Natural killer cell (primary cell): ENCODE measurements at regions not wholly inside any gene's neighbourhood (a gene's known extent, or its start where the extent isn't known, plus 50 kb on each side); places are given as distances from the start of the nearest gene placed in this dataset.

Source experiments
- ATAC-seq, 3 donors: fragments of 150-1000 bp in 2 of 3; fragments of 200-7000 bp in 1 of 3; cut with Tn5 transposase; 1 replicate in 1 of 3; 2 replicates in 2 of 3; pipeline ENCODE4 v1.10.0; 2021; ENCODE audit warnings: mild to moderate bottlenecking in 2 of 3, moderate library complexity in 2 of 3
- DNase-seq, 2 donors: peaks; one replicate each; pipeline versions ENCODE4 v3.0.0 to v3.0.0-alpha.2; 2013 to 2021; ENCODE audit warnings: mixed read lengths in 1 of 2
- H3K27ac ChIP-seq: one replicate; pipeline ENCODE4 v1.5.1; 2013; ENCODE audit warnings: mild to moderate bottlenecking, low read length
- H3K27me3 ChIP-seq: one replicate; pipeline ENCODE4 v1.6.1; 2013; ENCODE audit warnings: low read length; ENCODE audit not compliant: control insufficient read depth, insufficient read depth
- H3K36me3 ChIP-seq: one replicate; pipeline ENCODE4 v1.6.1; 2013; ENCODE audit warnings: low read length; ENCODE audit not compliant: control insufficient read depth, insufficient read depth
- H3K4me1 ChIP-seq: one replicate; pipeline ENCODE4 v1.6.1; 2013; ENCODE audit warnings: low read length; ENCODE audit not compliant: control insufficient read depth, insufficient read depth
- H3K4me3 ChIP-seq: one replicate; pipeline ENCODE4 v1.5.1; 2013; ENCODE audit warnings: low read length
- H3K9me3 ChIP-seq: one replicate; pipeline ENCODE4 v1.6.1; 2013; ENCODE audit warnings: low read length; ENCODE audit not compliant: control insufficient read depth, insufficient read depth
- H3K27ac Mint-ChIP-seq, 2 donors: one replicate each; pipeline ENCODE4 v1.8.0; 2022; ENCODE audit warnings: mild to moderate bottlenecking in 2 of 2, mixed read lengths in 2 of 2, moderate library complexity in 1 of 2
- H3K27me3 Mint-ChIP-seq, 2 donors: one replicate each; pipeline ENCODE4 v1.8.0; 2022; ENCODE audit warnings: low read depth in 2 of 2, mixed read lengths in 2 of 2
- H3K36me3 Mint-ChIP-seq: one replicate; pipeline ENCODE4 v1.8.0; 2022; ENCODE audit warnings: mixed read lengths
- H3K4me1 Mint-ChIP-seq, 2 donors: one replicate each; pipeline ENCODE4 v1.8.0; 2022; ENCODE audit warnings: mixed read lengths in 2 of 2
- H3K4me3 Mint-ChIP-seq: one replicate; pipeline ENCODE4 v1.8.0; 2022; ENCODE audit warnings: mild to moderate bottlenecking, moderate library complexity, mixed read lengths
- H3K9me3 Mint-ChIP-seq, 2 donors: one replicate each; pipeline ENCODE4 v1.8.0; 2022; ENCODE audit warnings: mixed read lengths in 2 of 2
- CTCF ChIP-seq: fragments of 200-600 bp; IDR thresholded peaks from one replicate; pipeline ENCODE4 v1.8.0; 2022; ENCODE audit warnings: antibody characterized with exemption
- WGBS: methylation state at CpG from one replicate; pipeline ENCODE4 v1.1.7; 2013; ENCODE audit warnings: missing lambda C conversion rate; ENCODE audit not compliant: insufficient coverage; 5-methylcytosine and 5-hydroxymethylcytosine counted together
- intact Hi-C: fragments of 100-400 bp; cut with micrococcal nuclease; formaldehyde crosslinking; loops from one replicate; pipeline ENCODE4 v1.14.2; 2022

GRCh38 chr15:96398776-96399175, 68.3 kb downstream of the NR2F2 start:
- Histone ChIP-seq H3K27ac (no peak overlapping the region), H3K9me3 (no peaks in the 10 kb centered on the region), H3K4me3 (no peak overlapping the region), H3K4me1 (no peaks in the 10 kb centered on the region), H3K27me3 (no peaks in the 10 kb centered on the region), H3K36me3 (no peaks in the 10 kb centered on the region)
- WGBS: no CpG with 5 or more reads among the region's 1 CpG
- Mint-ChIP-seq H3K4me3 (no peak overlapping the region), H3K27me3 (peaks cover 32 to 47% of the 10 kb centered on the region in 2 donors), H3K4me1 (no peaks in the 10 kb centered on the region), H3K27ac (no peak overlapping the region), H3K36me3 (no peaks in the 10 kb centered on the region), H3K9me3 (no peaks in the 10 kb centered on the region)
- intact Hi-C loops: no loop called here
- DNase-seq (no peak), ATAC-seq (no peak)
- no peak for TF ChIP-seq CTCF

GRCh38 chr15:96402403-96402802, 71.9 kb downstream of the NR2F2 start:
- DNase-seq (no peak), ATAC-seq (no peak)
- Mint-ChIP-seq H3K36me3 (no peaks in the 10 kb centered on the region), H3K27ac (no peak overlapping the region), H3K4me1 (no peaks in the 10 kb centered on the region), H3K4me3 (no peak overlapping the region), H3K9me3 (no peaks in the 10 kb centered on the region), H3K27me3 (peaks cover 31 to 52% of the 10 kb centered on the region in 2 donors)
- intact Hi-C loops: no loop called here
- H3K27me3 ChIP-seq: no peaks in the 10 kb centered on the region
- H3K4me3 ChIP-seq: no peak overlapping the region
- H3K4me1 ChIP-seq: no peaks in the 10 kb centered on the region
- 23% methylated on average over 3 of the region's 3 CpGs for WGBS
- TF ChIP-seq CTCF: no peak
- H3K27ac ChIP-seq: no peak overlapping the region
- no peaks in the 10 kb centered on the region for H3K36me3 ChIP-seq
- H3K9me3 ChIP-seq: no peaks in the 10 kb centered on the region

- ATAC-seq (no peak), DNase-seq (no peak)
- Histone ChIP-seq H3K27ac (no peak overlapping the region), H3K9me3 (no peaks in the 10 kb centered on the region), H3K27me3 (peaks cover 4% of the 10 kb centered on the region), H3K4me3 (no peak overlapping the region), H3K36me3 (no peaks in the 10 kb centered on the region), H3K4me1 (no peaks in the 10 kb centered on the region)
- H3K9me3 Mint-ChIP-seq: no peaks in the 10 kb centered on the region
- no peak overlapping the region for H3K4me3 Mint-ChIP-seq
- H3K27ac Mint-ChIP-seq: no peak overlapping the region
- intact Hi-C loops: no loop called here
- no peak for TF ChIP-seq CTCF
- H3K36me3 Mint-ChIP-seq: no peaks in the 10 kb centered on the region
- WGBS: 100% methylated on average over 1 of the region's 1 CpG
- peaks cover 35 to 59% of the 10 kb centered on the region in 2 donors for H3K27me3 Mint-ChIP-seq
- H3K4me1 Mint-ChIP-seq: no peaks in the 10 kb centered on the region
Observed at GRCh38 chr15:96403071-96403470, 72.6 kb downstream of the NR2F2 start.

- ATAC-seq: no peak
- intact Hi-C loops: no loop called here
- peaks cover 41 to 55% of the 10 kb centered on the region in 2 donors for H3K27me3 Mint-ChIP-seq
Observed at GRCh38 chr15:96403932-96404331, 73.4 kb downstream of the NR2F2 start.

More at GRCh38 chr15:96403932-96404331, 73.4 kb downstream of the NR2F2 start:
- H3K4me1 Mint-ChIP-seq: peaks cover 0 to 2% of the 10 kb centered on the region in 2 donors
- no peak for TF ChIP-seq CTCF
- DNase-seq: no peak
- H3K27ac Mint-ChIP-seq: no peak overlapping the region
- Histone ChIP-seq H3K27me3 (peaks cover 10% of the 10 kb centered on the region), H3K27ac (no peak overlapping the region), H3K9me3 (no peaks in the 10 kb centered on the region), H3K36me3 (no peaks in the 10 kb centered on the region), H3K4me1 (no peaks in the 10 kb centered on the region), H3K4me3 (no peak overlapping the region)
- WGBS: 67% methylated on average over 1 of the region's 1 CpG
- H3K4me3 Mint-ChIP-seq: no peak overlapping the region
- H3K9me3 Mint-ChIP-seq: no peaks in the 10 kb centered on the region
- no peaks in the 10 kb centered on the region for H3K36me3 Mint-ChIP-seq
